ENCODE measurements at regions not wholly inside any gene's neighbourhood (a gene's known extent, or its start where the extent isn't known, plus 50 kb on each side); places are given as distances from the start of the nearest gene placed in this dataset.

- TF ChIP-seq CTCF (IDR thresholded peaks at IDR 0.05) (no peak), POLR2A (IDR thresholded peaks at IDR 0.05) (no peak)
- no peak for ATAC-seq
- intact Hi-C loops (cut with DNase I) = no loop called here
- no peak overlapping the region for H3K27ac ChIP-seq
- WGBS, 4 donors = 34 to 47% (median 39%) methylated on average over 34 of the region's 34 CpGs
- no peak overlapping the region for H3K4me3 ChIP-seq
- H3K36me3 ChIP-seq = no peaks in the 10 kb centered on the region
- DNase-seq = no peak
- H3K9me3 ChIP-seq = peaks cover 0 to 31% (median 0%) of the 10 kb centered on the region in 12 donors
- H3K4me1 ChIP-seq = peaks cover 0 to 28% (median 0%) of the 10 kb centered on the region in 12 donors
- H3K27me3 ChIP-seq = peaks cover 18 to 54% (median 30%) of the 10 kb centered on the region in 9 donors
Observed at GRCh38 chr6:27684264-27685211, 211.6 kb upstream of the ZNF184 start.

GRCh38 chr6:27679964-27680694 is 207.2 kb upstream of the ZNF184 start:
- peaks cover 0 to 13% (median 0%) of the 10 kb centered on the region in 12 donors for H3K4me1 ChIP-seq
- intact Hi-C loops (cut with DNase I) = no loop called here
- H3K9me3 ChIP-seq = peaks cover 0 to 15% (median 0%) of the 10 kb centered on the region in 12 donors
- ATAC-seq = no peak
- H3K36me3 ChIP-seq = no peaks in the 10 kb centered on the region
- H3K4me3 ChIP-seq = no peak overlapping the region
- no peak for DNase-seq
- peaks cover 27 to 86% (median 62%) of the 10 kb centered on the region in 9 donors for H3K27me3 ChIP-seq
- TF ChIP-seq POLR2A (IDR thresholded peaks at IDR 0.05) (no peak), CTCF (IDR thresholded peaks at IDR 0.05) (no peak)
- 8 to 12% (median 9%) methylated on average over 47 of the region's 47 CpGs for WGBS, 4 donors
- no peak overlapping the region for H3K27ac ChIP-seq

GRCh38 chr6:27679308-27679963 is 206.5 kb upstream of the ZNF184 start:
- no peaks in the 10 kb centered on the region for H3K36me3 ChIP-seq
- intact Hi-C loops (cut with DNase I) = no loop called here
- no peak overlapping the region for H3K27ac ChIP-seq
- peaks cover 0 to 8% (median 0%) of the 10 kb centered on the region in 12 donors for H3K9me3 ChIP-seq
- DNase-seq (no peak), ATAC-seq (no peak)
- H3K27me3 ChIP-seq = peaks cover 27 to 92% (median 68%) of the 10 kb centered on the region in 9 donors
- WGBS, 4 donors = 7 to 11% (median 9%) methylated on average over 27 of the region's 27 CpGs
- no peak overlapping the region for H3K4me3 ChIP-seq
- peaks cover 0 to 13% (median 0%) of the 10 kb centered on the region in 12 donors for H3K4me1 ChIP-seq
- TF ChIP-seq POLR2A (IDR thresholded peaks at IDR 0.05) (no peak), CTCF (IDR thresholded peaks at IDR 0.05) (no peak)
